ENCODE measurements at regions not wholly inside any gene's neighbourhood (a gene's known extent, or its start where the extent isn't known, plus 50 kb on each side); places are given as distances from the start of the nearest gene placed in this dataset.

DNA sequence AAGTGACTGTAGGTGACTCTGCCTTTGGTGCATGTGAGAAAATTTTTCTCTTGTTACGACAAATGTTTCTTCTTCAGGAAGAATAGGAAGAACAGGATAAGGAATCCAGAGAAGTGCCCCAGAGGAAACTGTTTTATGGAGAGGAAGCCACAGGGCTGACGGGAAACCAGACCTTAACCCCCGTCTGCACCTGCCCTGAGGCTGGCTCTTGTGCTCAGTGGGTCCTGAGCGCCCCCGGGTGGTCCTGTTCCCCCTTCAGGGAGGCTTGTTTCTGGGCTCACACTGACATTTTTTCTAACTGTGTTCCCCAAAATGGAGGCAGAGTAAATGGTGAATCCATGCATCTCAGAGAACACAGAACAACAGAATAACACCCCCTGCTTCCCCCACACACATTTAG is 691.8 kb downstream of the TMEM121 start:
- TF ChIP-seq, protein P1, sequence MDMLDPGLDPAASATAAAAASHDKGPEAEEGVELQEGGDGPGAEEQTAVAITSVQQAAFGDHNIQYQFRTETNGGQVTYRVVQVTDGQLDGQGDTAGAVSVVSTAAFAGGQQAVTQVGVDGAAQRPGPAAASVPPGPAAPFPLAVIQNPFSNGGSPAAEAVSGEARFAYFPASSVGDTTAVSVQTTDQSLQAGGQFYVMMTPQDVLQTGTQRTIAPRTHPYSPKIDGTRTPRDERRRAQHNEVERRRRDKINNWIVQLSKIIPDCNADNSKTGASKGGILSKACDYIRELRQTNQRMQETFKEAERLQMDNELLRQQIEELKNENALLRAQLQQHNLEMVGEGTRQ (IDR thresholded peaks at IDR 0.05; ENCODE audit: low read depth, low read length) = no peak
- TF ChIP-seq, protein P1 (CRISPR knock-in tag; IDR thresholded peaks at IDR 0.05; ENCODE audit: borderline replicate concordance) = no peak
- TF ChIP-seq MIER2 (CRISPR knock-in tag; IDR thresholded peaks at IDR 0.05) = no peak
- no peak for TF ChIP-seq POLR2A (IDR thresholded peaks at IDR 0.05; ENCODE audit: insufficient read depth in 1 of 2, low read depth in 2 of 2, low read length in 2 of 2)

All from HepG2 (cell line).